ENCODE measurements at regions not wholly inside any gene's neighbourhood (a gene's known extent, or its start where the extent isn't known, plus 50 kb on each side); places are given as distances from the start of the nearest gene placed in this dataset.

DNA sequence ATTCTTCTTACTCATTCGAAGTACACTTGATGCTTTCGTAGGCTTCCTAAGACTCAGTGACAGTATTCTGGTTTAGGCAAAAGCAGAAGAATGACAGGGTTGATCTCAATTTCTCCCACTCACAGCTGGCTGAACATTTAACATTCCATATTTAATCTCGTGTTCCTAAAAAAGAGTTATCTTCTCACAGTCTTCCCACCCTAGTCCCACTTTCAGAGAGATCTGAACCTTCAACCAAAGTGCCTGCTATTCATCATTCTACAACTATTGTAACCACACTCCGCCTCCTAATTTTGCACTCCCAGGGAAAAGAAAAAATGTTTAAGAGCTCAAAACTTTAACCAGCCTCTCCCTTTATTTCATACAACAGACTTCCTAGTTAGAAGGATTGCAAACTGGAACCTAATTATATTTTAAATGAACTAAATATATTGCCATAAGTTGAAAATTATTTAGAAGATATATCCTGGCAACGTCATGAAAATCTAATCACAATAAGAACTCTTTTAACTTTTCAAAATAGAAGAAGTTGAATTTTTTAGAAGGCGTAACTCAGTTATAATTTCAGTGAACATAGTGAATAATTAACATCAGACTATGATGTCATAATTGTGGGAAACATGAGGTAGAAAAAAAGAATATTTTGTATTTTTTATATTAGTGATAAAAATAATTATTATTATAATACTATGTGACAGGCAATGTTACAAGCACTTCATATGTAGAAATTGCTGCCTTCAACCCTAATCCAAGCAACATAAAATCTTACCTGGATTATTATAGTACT is 540.9 kb upstream of the ADGRL2 start:
- Histone ChIP-seq H3K9me3 (ENCODE audit: control insufficient read depth in 2 of 3, insufficient read depth in 1 of 3, low read length in 3 of 3) (no peaks in the 10 kb centered on the region), H3K9ac (ENCODE audit: low read length in 3 of 3) (no peak overlapping the region), H3K36me3 (ENCODE audit: control insufficient read depth in 2 of 3, insufficient read depth in 3 of 3, low read length in 3 of 3) (no peaks in the 10 kb centered on the region), H3K4me3 (ENCODE audit: low read length in 3 of 3) (no peak overlapping the region), H3K27me3 (ENCODE audit: control insufficient read depth, insufficient read depth, low read length) (no peaks in the 10 kb centered on the region), H3K4me1 (ENCODE audit: control insufficient read depth in 2 of 3, insufficient read depth in 2 of 3, low read depth in 1 of 3, low read length in 3 of 3) (no peaks in the 10 kb centered on the region), H3K27ac (ENCODE audit: low read depth in 2 of 2, low read length in 2 of 2) (no peak overlapping the region)
- intact Hi-C loops (cut with DNase I) = no loop called here
- DNase-seq (no peak), FAIRE-seq (peak; percentile 25)
- TF ChIP-seq CTCF (IDR thresholded peaks at IDR 0.05; ENCODE audit: borderline replicate concordance, extremely low read depth, insufficient read depth) = no peak

DNA sequence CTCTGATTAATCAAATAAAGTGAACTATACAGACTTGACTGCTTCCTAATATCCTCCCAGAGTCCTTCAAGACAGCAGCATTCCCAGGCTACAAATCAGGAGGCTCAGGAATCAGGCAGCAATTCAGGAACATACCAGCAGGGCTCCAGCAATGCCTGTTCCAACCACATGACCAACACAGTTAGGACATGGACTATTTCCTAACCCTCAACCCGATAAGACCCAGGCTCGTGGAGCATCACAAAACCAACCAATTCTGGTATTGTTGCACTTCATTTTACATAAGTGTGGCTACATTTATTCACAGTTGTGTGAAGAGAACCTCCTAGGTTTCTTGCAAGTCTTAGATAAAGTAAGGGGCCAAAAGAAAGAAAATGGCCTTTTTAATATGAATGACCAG is 546.2 kb upstream of the ADGRL2 start:
- no peaks in the 10 kb centered on the region for H3K27me3 ChIP-seq (ENCODE audit: control insufficient read depth, insufficient read depth, low read length)
- H3K27ac ChIP-seq (ENCODE audit: low read depth in 2 of 2, low read length in 2 of 2) = no peak overlapping the region
- no peaks in the 10 kb centered on the region for H3K36me3 ChIP-seq (ENCODE audit: control insufficient read depth in 2 of 3, insufficient read depth in 3 of 3, low read length in 3 of 3)
- FAIRE-seq (no peak), DNase-seq (no peak)
- no peaks in the 10 kb centered on the region for H3K4me1 ChIP-seq (ENCODE audit: control insufficient read depth in 2 of 3, insufficient read depth in 2 of 3, low read depth in 1 of 3, low read length in 3 of 3)
- H3K9me3 ChIP-seq (ENCODE audit: control insufficient read depth in 2 of 3, insufficient read depth in 1 of 3, low read length in 3 of 3) = no peaks in the 10 kb centered on the region
- no peak overlapping the region for H3K4me3 ChIP-seq (ENCODE audit: low read length in 3 of 3)
- intact Hi-C loops (cut with DNase I) = no loop called here
- no peak for TF ChIP-seq CTCF (IDR thresholded peaks at IDR 0.05; ENCODE audit: borderline replicate concordance, extremely low read depth, insufficient read depth)
- no peak overlapping the region for H3K9ac ChIP-seq (ENCODE audit: low read length in 3 of 3)

- Histone ChIP-seq H3K27me3 (ENCODE audit: control insufficient read depth, insufficient read depth, low read length) (no peaks in the 10 kb centered on the region), H3K9ac (ENCODE audit: low read length in 3 of 3) (no peak overlapping the region), H3K27ac (ENCODE audit: low read depth in 2 of 2, low read length in 2 of 2) (no peak overlapping the region), H3K36me3 (ENCODE audit: control insufficient read depth in 2 of 3, insufficient read depth in 3 of 3, low read length in 3 of 3) (no peaks in the 10 kb centered on the region), H3K4me1 (ENCODE audit: control insufficient read depth in 2 of 3, insufficient read depth in 2 of 3, low read depth in 1 of 3, low read length in 3 of 3) (no peaks in the 10 kb centered on the region), H3K9me3 (ENCODE audit: control insufficient read depth in 2 of 3, insufficient read depth in 1 of 3, low read length in 3 of 3) (no peaks in the 10 kb centered on the region), H3K4me3 (ENCODE audit: low read length in 3 of 3) (no peak overlapping the region)
- intact Hi-C loops (cut with DNase I) = no loop called here
- TF ChIP-seq CTCF (IDR thresholded peaks at IDR 0.05; ENCODE audit: borderline replicate concordance, extremely low read depth, insufficient read depth) = no peak
- no peak for FAIRE-seq
- no peak for DNase-seq
These were observed 546.7 kb upstream of the ADGRL2 start for GRCh38 chr1:81254068-81254467.

All from kidney (tissue), 13 donors.